Ovary (tissue), 3 donors: ENCODE measurements at regions not wholly inside any gene's neighbourhood (a gene's known extent, or its start where the extent isn't known, plus 50 kb on each side); places are given as distances from the start of the nearest gene placed in this dataset.

ENCODE experiments used
- POLR2A ChIP-seq: fragments of 450-650 bp; IDR thresholded peaks from one replicate; pipeline ENCODE4 v1.6.1; 2017; ENCODE audit warnings: antibody characterized with exemption, mild to moderate bottlenecking, moderate library complexity
- TF ChIP-seq, protein P1 (sequence below), 3 donors: fragments of 450-650 bp in 2 of 3; fragments of 200-600 bp in 1 of 3; IDR thresholded peaks; one replicate each; pipeline versions ENCODE4 v1.5.1 to v1.8.0; 2016 to 2022; ENCODE audit warnings: antibody characterized with exemption in 3 of 3, mild to moderate bottlenecking in 1 of 3
- donor health status: DM: no; HTN: no; CAD: no.

DNA sequence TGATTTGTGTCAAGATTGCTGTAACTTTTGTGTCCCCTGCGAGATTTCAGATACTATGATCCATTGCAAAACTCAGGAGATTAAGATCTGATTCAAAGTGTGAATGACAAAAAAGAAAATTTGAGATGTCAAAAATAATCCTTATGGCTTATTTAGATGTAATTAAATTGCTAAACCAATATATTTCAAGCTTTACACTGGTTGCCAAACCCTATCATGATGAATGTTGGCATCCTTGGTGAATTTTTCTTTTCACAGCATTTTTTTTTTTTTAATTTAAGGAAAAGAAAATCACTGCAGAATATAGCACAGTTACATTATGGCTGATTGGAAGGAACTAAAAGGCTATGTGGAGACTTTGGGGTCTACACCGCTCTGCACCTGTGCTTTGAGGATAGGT is 133.5 kb upstream of the PITRM1 start:
- TF ChIP-seq, protein P1, sequence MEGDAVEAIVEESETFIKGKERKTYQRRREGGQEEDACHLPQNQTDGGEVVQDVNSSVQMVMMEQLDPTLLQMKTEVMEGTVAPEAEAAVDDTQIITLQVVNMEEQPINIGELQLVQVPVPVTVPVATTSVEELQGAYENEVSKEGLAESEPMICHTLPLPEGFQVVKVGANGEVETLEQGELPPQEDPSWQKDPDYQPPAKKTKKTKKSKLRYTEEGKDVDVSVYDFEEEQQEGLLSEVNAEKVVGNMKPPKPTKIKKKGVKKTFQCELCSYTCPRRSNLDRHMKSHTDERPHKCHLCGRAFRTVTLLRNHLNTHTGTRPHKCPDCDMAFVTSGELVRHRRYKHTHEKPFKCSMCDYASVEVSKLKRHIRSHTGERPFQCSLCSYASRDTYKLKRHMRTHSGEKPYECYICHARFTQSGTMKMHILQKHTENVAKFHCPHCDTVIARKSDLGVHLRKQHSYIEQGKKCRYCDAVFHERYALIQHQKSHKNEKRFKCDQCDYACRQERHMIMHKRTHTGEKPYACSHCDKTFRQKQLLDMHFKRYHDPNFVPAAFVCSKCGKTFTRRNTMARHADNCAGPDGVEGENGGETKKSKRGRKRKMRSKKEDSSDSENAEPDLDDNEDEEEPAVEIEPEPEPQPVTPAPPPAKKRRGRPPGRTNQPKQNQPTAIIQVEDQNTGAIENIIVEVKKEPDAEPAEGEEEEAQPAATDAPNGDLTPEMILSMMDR (IDR thresholded peaks at IDR 0.05) = no peak
- no peak for TF ChIP-seq POLR2A
